Pancreas (tissue), 10 donors: ENCODE measurements at regions not wholly inside any gene's neighbourhood (a gene's known extent, or its start where the extent isn't known, plus 50 kb on each side); places are given as distances from the start of the nearest gene placed in this dataset.
"Not testable (repeated sequence)": the region's sequence is repeated elsewhere in the genome, so short reads cannot be mapped to it uniquely, and the experiment has no call there.

Experiments
- ATAC-seq, 4 donors: fragments of 200-7000 bp; cut with Tn5 transposase; one replicate each; pipeline versions ENCODE4 v1.8.0 to v1.9.1; 2020; ENCODE audit warnings: mild to moderate bottlenecking in 4 of 4, moderate library complexity in 4 of 4
- DNase-seq, 6 donors: peaks; one replicate each; pipeline ENCODE4 v3.0.0-alpha.2; 2020
- FAIRE-seq: peaks from 2 replicates; lab custom pipeline; 2012; peaks lifted over from hg19 to GRCh38; lab: Jason Lieb, UNC
- H3K27ac ChIP-seq, 4 donors: fragments of 200-600 bp; sonication (generic); 1 replicate in 3 of 4; 2 replicates in 1 of 4; pipeline versions ENCODE4 v1.5.0 to v1.8.0; 2020
- H3K27me3 ChIP-seq, 4 donors: fragments of 200-600 bp; one replicate each; pipeline ENCODE4 v1.8.0; 2021
- H3K36me3 ChIP-seq, 3 donors: fragments of 200-600 bp; sonication (generic) in 1 of 3; one replicate each; pipeline versions ENCODE4 v1.5.0 to v1.8.0; 2020 to 2021
- H3K4me1 ChIP-seq, 3 donors: fragments of 200-600 bp; one replicate each; pipeline ENCODE4 v1.8.0; 2021
- H3K4me3 ChIP-seq, 4 donors: fragments of 200-600 bp; sonication (generic) in 2 of 4; one replicate each; pipeline versions ENCODE4 v1.5.0 to v1.8.0; 2020 to 2021
- H3K9me3 ChIP-seq, 4 donors: fragments of 200-600 bp; one replicate each; pipeline ENCODE4 v1.8.0; 2021
- WGBS, 2 donors: extraction: QIAGEN DNeasy Blood & Tissue Kit; methylation state at CpG; one replicate each; pipeline ENCODE4 v1.1.7; 2013; 5-methylcytosine and 5-hydroxymethylcytosine counted together
- intact Hi-C, 3 donors: fragments of 100-400 bp; cut with DNase I; formaldehyde crosslinking; loops; one replicate each; pipeline versions ENCODE4 v1.11.1 to v1.14.2; 2022
- TF ChIP-seq, protein P1 (sequence below), 4 donors: fragments of 200-600 bp; sonication (generic) in 3 of 4; IDR thresholded peaks; one replicate each; pipeline versions ENCODE4 v1.5.0 to v1.8.0; 2021; ENCODE audit warnings: antibody characterized with exemption in 4 of 4
- donor health status: healthy with polysubstance abuse.
- donor health status: DM: no; HTN: no; CAD: no; lungs with moderate emphysema.
- donor health status: DM: no; HTN: no; CAD: no.
- donor health status: control.
- donor health status: control.
- donor health status: Bipolar disorder and iron deficiency.
- donor health status: DM: yes; HTN: yes; CAD: no.
- donor health status: DM: no; HTN: no; CAD: no.
- donor health status: DM: no; HTN: no; CAD: no.
- donor health status: DM: yes; HTN: yes; CAD: no.

DNA sequence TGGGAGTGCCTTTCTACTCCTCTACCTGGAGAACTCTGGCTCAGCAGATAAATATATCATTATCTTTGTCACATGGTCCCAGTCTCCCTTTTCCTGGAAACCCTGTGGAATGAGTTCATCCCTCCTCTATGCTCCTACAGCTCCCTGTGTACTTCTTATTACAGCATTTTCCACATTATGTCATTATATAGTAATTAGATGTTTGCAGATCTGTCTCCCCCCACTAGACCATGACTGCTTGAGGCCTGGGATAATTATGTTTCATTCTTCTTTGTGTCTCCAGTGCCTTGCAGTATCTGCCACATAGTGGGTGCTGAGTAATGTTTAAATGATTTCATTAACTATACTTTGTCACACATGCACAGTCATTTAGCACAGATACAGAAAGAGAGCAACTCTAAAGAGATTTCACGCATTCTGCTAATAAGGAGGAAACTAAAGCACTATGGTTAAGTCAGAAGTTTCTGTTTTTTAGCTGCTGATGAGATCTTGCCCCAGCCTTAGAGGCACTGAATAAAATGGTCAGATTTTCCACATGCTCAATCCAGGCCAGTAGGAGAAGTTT is 66.1 kb upstream of the DIAPH3 start:
- Histone ChIP-seq H3K27me3 (no peaks in the 10 kb centered on the region), H3K9me3 (no peaks in the 10 kb centered on the region), H3K27ac (no peak overlapping the region), H3K4me1 (no peaks in the 10 kb centered on the region), H3K4me3 (no peak overlapping the region), H3K36me3 (no peaks in the 10 kb centered on the region)
- ATAC-seq, result peak in 1 of 4 donors; percentile 55
- intact Hi-C loops, result no loop called here
- no peak for FAIRE-seq
- TF ChIP-seq, protein P1, sequence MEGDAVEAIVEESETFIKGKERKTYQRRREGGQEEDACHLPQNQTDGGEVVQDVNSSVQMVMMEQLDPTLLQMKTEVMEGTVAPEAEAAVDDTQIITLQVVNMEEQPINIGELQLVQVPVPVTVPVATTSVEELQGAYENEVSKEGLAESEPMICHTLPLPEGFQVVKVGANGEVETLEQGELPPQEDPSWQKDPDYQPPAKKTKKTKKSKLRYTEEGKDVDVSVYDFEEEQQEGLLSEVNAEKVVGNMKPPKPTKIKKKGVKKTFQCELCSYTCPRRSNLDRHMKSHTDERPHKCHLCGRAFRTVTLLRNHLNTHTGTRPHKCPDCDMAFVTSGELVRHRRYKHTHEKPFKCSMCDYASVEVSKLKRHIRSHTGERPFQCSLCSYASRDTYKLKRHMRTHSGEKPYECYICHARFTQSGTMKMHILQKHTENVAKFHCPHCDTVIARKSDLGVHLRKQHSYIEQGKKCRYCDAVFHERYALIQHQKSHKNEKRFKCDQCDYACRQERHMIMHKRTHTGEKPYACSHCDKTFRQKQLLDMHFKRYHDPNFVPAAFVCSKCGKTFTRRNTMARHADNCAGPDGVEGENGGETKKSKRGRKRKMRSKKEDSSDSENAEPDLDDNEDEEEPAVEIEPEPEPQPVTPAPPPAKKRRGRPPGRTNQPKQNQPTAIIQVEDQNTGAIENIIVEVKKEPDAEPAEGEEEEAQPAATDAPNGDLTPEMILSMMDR (IDR thresholded peaks at IDR 0.05), result no peak
- 93 to 97% methylated on average over 1 of the region's 1 CpG for WGBS, 2 donors
- DNase-seq, result no peak

- 26 to 31% methylated on average over 3 of the region's 3 CpGs for WGBS, 2 donors
- no peaks in the 10 kb centered on the region for H3K36me3 ChIP-seq
- no peak overlapping the region for H3K27ac ChIP-seq
- no peak overlapping the region for H3K4me3 ChIP-seq
- no peaks in the 10 kb centered on the region for H3K27me3 ChIP-seq
- peak in 1 of 4 donors; percentile 58 for ATAC-seq
- intact Hi-C loops, result no loop called here
- no peak for DNase-seq
- no peak for FAIRE-seq
- H3K4me1 ChIP-seq, result no peaks in the 10 kb centered on the region
- TF ChIP-seq, protein P1 (IDR thresholded peaks at IDR 0.05), result no peak
- no peaks in the 10 kb centered on the region for H3K9me3 ChIP-seq
Measured at GRCh38 chr13:60230593-60230992, 66.9 kb upstream of the DIAPH3 start.

GRCh38 chr13:60242043-60242595 is 78.4 kb upstream of the DIAPH3 start:
- Histone ChIP-seq H3K9me3 (no peaks in the 10 kb centered on the region), H3K27me3 (no peaks in the 10 kb centered on the region), H3K36me3 (no peaks in the 10 kb centered on the region), H3K4me1 (no peaks in the 10 kb centered on the region), H3K4me3 (no peak overlapping the region), H3K27ac (no peak overlapping the region)
- FAIRE-seq (no peak), DNase-seq (no peak), ATAC-seq (no peak)
- 42 to 43% methylated on average over 2 of the region's 2 CpGs for WGBS, 2 donors
- TF ChIP-seq, protein P1 (IDR thresholded peaks at IDR 0.05), result no peak
- intact Hi-C loops, result no loop called here

- Histone ChIP-seq H3K27me3 (no peaks in the 10 kb centered on the region), H3K4me3 (no peak overlapping the region), H3K9me3 (no peaks in the 10 kb centered on the region), H3K27ac (no peak overlapping the region), H3K4me1 (no peaks in the 10 kb centered on the region), H3K36me3 (no peaks in the 10 kb centered on the region)
- 89 to 100% methylated on average over 1 of the region's 1 CpG for WGBS, 2 donors
- DNase-seq (no peak), ATAC-seq (no peak), FAIRE-seq (no peak)
- intact Hi-C loops, result no loop called here
- TF ChIP-seq, protein P1 (IDR thresholded peaks at IDR 0.05), result no peak
Measured at GRCh38 chr13:60244381-60244780, 80.7 kb upstream of the DIAPH3 start.

DNA sequence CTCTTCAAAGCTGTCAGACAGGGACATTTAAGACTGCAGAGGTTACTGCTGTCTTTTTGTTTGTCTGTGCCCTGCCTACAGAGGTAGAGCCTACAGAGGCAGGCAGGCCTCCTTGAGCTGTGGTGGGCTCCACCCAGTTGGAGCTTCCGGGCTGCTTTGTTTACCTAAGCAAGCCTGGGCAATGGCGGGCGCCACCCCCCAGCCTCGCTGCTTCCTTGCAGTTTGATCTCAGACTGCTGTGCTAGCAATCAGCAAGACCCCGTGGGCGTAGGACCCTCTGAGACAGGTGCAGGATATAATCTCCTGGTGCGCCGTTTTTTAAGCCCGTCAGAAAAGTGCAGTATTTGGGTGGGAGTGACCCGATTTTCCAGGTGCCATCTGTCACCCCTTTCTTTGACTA is 87.7 kb upstream of the DIAPH3 start:
- not testable (repeated sequence) for FAIRE-seq, ATAC-seq

More for the DNA sequence above, 87.7 kb upstream of the DIAPH3 start:
- H3K27ac ChIP-seq, DNase-seq, H3K4me3 ChIP-seq, intact Hi-C loops, H3K4me1 ChIP-seq, H3K9me3 ChIP-seq, H3K27me3 ChIP-seq, H3K36me3 ChIP-seq: not testable (repeated sequence)
- 85% methylated on average over 10 of the region's 10 CpGs for WGBS, 2 donors
